ENCODE measurements at regions not wholly inside any gene's neighbourhood (a gene's known extent, or its start where the extent isn't known, plus 50 kb on each side); places are given as distances from the start of the nearest gene placed in this dataset.
A peak's percentile ranks its signal among the peaks of the same experiment; 100 is the strongest.
"Not testable (repeated sequence)": the region's sequence is repeated elsewhere in the genome, so short reads cannot be mapped to it uniquely, and the experiment has no call there.

GRCh38 chr6:4659719-4660118 is 116.5 kb upstream of the CDYL start:
- not testable (repeated sequence) for DNase-seq; H3K9me3 Mint-ChIP-seq; H3K4me1 Mint-ChIP-seq (ENCODE audit: low read depth); H3K27ac Mint-ChIP-seq; H3K36me3 Mint-ChIP-seq (ENCODE audit: insufficient read depth in 2 of 2); ATAC-seq (replicated peaks in 1 of 2); H3K4me3 Mint-ChIP-seq
- peaks cover 30% of the 10 kb centered on the region for H3K27me3 Mint-ChIP-seq (ENCODE audit: low read depth)

GRCh38 chr6:4658486-4658885 is 117.7 kb upstream of the CDYL start:
- H3K9me3 Mint-ChIP-seq = no peaks in the 10 kb centered on the region

GRCh38 chr6:4656106-4656505 is 120.1 kb upstream of the CDYL start:
- H3K36me3 Mint-ChIP-seq (ENCODE audit: insufficient read depth in 2 of 2) = no peaks in the 10 kb centered on the region

More at GRCh38 chr6:4658486-4658885, 117.7 kb upstream of the CDYL start:
- no peaks in the 10 kb centered on the region for H3K4me1 Mint-ChIP-seq (ENCODE audit: low read depth)
- no peaks in the 10 kb centered on the region for H3K36me3 Mint-ChIP-seq (ENCODE audit: insufficient read depth in 2 of 2)
- no peak overlapping the region for H3K4me3 Mint-ChIP-seq
- H3K27ac Mint-ChIP-seq = no peak overlapping the region
- H3K27me3 Mint-ChIP-seq (ENCODE audit: low read depth) = peaks cover 34% of the 10 kb centered on the region
- no peak for ATAC-seq (replicated peaks in 1 of 2)
- DNase-seq = no peak

GRCh38 chr6:4655196-4656025 is 120.8 kb upstream of the CDYL start:
- no peak for ATAC-seq (replicated peaks in 1 of 2)
- DNase-seq = no peak
- H3K27me3 Mint-ChIP-seq (ENCODE audit: low read depth) = peaks cover 46% of the 10 kb centered on the region
- H3K27ac Mint-ChIP-seq = no peak overlapping the region
- peaks cover 0 to 2% of the 10 kb centered on the region in 2 donors for H3K9me3 Mint-ChIP-seq
- H3K4me3 Mint-ChIP-seq = no peak overlapping the region
- H3K4me1 Mint-ChIP-seq (ENCODE audit: low read depth) = no peaks in the 10 kb centered on the region
- no peaks in the 10 kb centered on the region for H3K36me3 Mint-ChIP-seq (ENCODE audit: insufficient read depth in 2 of 2)

More at GRCh38 chr6:4656106-4656505, 120.1 kb upstream of the CDYL start:
- H3K4me3 Mint-ChIP-seq = no peak overlapping the region
- H3K9me3 Mint-ChIP-seq = peaks cover 0 to 2% of the 10 kb centered on the region in 2 donors
- no peak for ATAC-seq (replicated peaks in 1 of 2)
- no peak for DNase-seq
- H3K27me3 Mint-ChIP-seq (ENCODE audit: low read depth) = peaks cover 41% of the 10 kb centered on the region
- H3K27ac Mint-ChIP-seq = no peak overlapping the region
- H3K4me1 Mint-ChIP-seq (ENCODE audit: low read depth) = no peaks in the 10 kb centered on the region

GRCh38 chr6:4653141-4653540 is 123.1 kb upstream of the CDYL start:
- ATAC-seq (replicated peaks in 1 of 2) = no peak
- no peaks in the 10 kb centered on the region for H3K36me3 Mint-ChIP-seq (ENCODE audit: insufficient read depth in 2 of 2)
- H3K27ac Mint-ChIP-seq = no peak overlapping the region
- no peak overlapping the region for H3K4me3 Mint-ChIP-seq
- no peaks in the 10 kb centered on the region for H3K4me1 Mint-ChIP-seq (ENCODE audit: low read depth)
- H3K27me3 Mint-ChIP-seq (ENCODE audit: low read depth) = peaks cover 49% of the 10 kb centered on the region
- no peak for DNase-seq
- H3K9me3 Mint-ChIP-seq = peaks cover 0 to 2% of the 10 kb centered on the region in 2 donors

- H3K36me3 Mint-ChIP-seq (ENCODE audit: insufficient read depth in 2 of 2) = no peaks in the 10 kb centered on the region
- peaks cover 50% of the 10 kb centered on the region for H3K27me3 Mint-ChIP-seq (ENCODE audit: low read depth)
- peaks cover 9% of the 10 kb centered on the region for H3K4me1 Mint-ChIP-seq (ENCODE audit: low read depth)
- no peak overlapping the region for H3K27ac Mint-ChIP-seq
- H3K9me3 Mint-ChIP-seq = peaks cover 0 to 2% of the 10 kb centered on the region in 2 donors
- ATAC-seq (replicated peaks in 1 of 2) = no peak
- H3K4me3 Mint-ChIP-seq = no peak overlapping the region
- DNase-seq = no peak
Observed at GRCh38 chr6:4651831-4652467, 124.3 kb upstream of the CDYL start.

GRCh38 chr6:4649728-4650127 is 126.5 kb upstream of the CDYL start:
- DNase-seq (no peak), ATAC-seq (replicated peaks in 1 of 2) (no peak)
- Mint-ChIP-seq H3K4me1 (ENCODE audit: low read depth) (peaks cover 10% of the 10 kb centered on the region), H3K4me3 (no peak overlapping the region), H3K9me3 (peaks cover 0 to 2% of the 10 kb centered on the region in 2 donors), H3K27me3 (ENCODE audit: low read depth) (peaks cover 38% of the 10 kb centered on the region), H3K36me3 (ENCODE audit: insufficient read depth in 2 of 2) (no peaks in the 10 kb centered on the region), H3K27ac (no peak overlapping the region)

GRCh38 chr6:4647414-4648365 is 128.5 kb upstream of the CDYL start:
- H3K36me3 Mint-ChIP-seq (ENCODE audit: insufficient read depth in 2 of 2) = no peaks in the 10 kb centered on the region
- DNase-seq (peak; percentile 17 to 19), ATAC-seq (replicated peaks in 1 of 2) (peak; percentile 31 to 51)
- H3K27me3 Mint-ChIP-seq (ENCODE audit: low read depth) = peaks cover 41% of the 10 kb centered on the region
- H3K27ac Mint-ChIP-seq = no peak overlapping the region
- H3K9me3 Mint-ChIP-seq = peaks cover 0 to 2% of the 10 kb centered on the region in 2 donors
- peak overlapping the region; percentile 74 to 83 for H3K4me3 Mint-ChIP-seq
- H3K4me1 Mint-ChIP-seq (ENCODE audit: low read depth) = peaks cover 10% of the 10 kb centered on the region

- no peak overlapping the region for H3K27ac Mint-ChIP-seq
- ATAC-seq (replicated peaks in 1 of 2) = no peak
- DNase-seq = no peak
- no peaks in the 10 kb centered on the region for H3K36me3 Mint-ChIP-seq (ENCODE audit: insufficient read depth in 2 of 2)
- H3K4me3 Mint-ChIP-seq = no peak overlapping the region
- H3K27me3 Mint-ChIP-seq (ENCODE audit: low read depth) = peaks cover 42% of the 10 kb centered on the region
- no peaks in the 10 kb centered on the region for H3K9me3 Mint-ChIP-seq
- H3K4me1 Mint-ChIP-seq (ENCODE audit: low read depth) = peaks cover 10% of the 10 kb centered on the region
Observed at GRCh38 chr6:4645713-4646360, 130.4 kb upstream of the CDYL start.

GRCh38 chr6:4644996-4645395 is 131.2 kb upstream of the CDYL start:
- Mint-ChIP-seq H3K36me3 (ENCODE audit: insufficient read depth in 2 of 2) (peaks cover 0 to 2% of the 10 kb centered on the region in 2 donors), H3K4me3 (no peak overlapping the region), H3K4me1 (ENCODE audit: low read depth) (peaks cover 10% of the 10 kb centered on the region), H3K27me3 (ENCODE audit: low read depth) (peaks cover 45% of the 10 kb centered on the region), H3K9me3 (no peaks in the 10 kb centered on the region), H3K27ac (no peak overlapping the region)
- ATAC-seq (replicated peaks in 1 of 2) = no peak
- DNase-seq = no peak

GRCh38 chr6:4641461-4641860 is 134.7 kb upstream of the CDYL start:
- Mint-ChIP-seq H3K27me3 (ENCODE audit: low read depth) (peaks cover 38% of the 10 kb centered on the region), H3K9me3 (peaks cover 6 to 7% of the 10 kb centered on the region in 2 donors), H3K4me3 (no peak overlapping the region), H3K36me3 (ENCODE audit: insufficient read depth in 2 of 2) (peaks cover 14 to 16% of the 10 kb centered on the region in 2 donors), H3K27ac (no peak overlapping the region), H3K4me1 (ENCODE audit: low read depth) (peaks cover 26% of the 10 kb centered on the region)
- ATAC-seq (replicated peaks in 1 of 2) = no peak
- DNase-seq = peak; percentile 15 to 19

- H3K9me3 Mint-ChIP-seq = peaks cover 7 to 8% of the 10 kb centered on the region in 2 donors
- ATAC-seq (replicated peaks in 1 of 2) (no peak), DNase-seq (no peak)
- H3K4me3 Mint-ChIP-seq = no peak overlapping the region
- H3K4me1 Mint-ChIP-seq (ENCODE audit: low read depth) = peaks cover 26% of the 10 kb centered on the region
- H3K36me3 Mint-ChIP-seq (ENCODE audit: insufficient read depth in 2 of 2) = peaks cover 14 to 18% of the 10 kb centered on the region in 2 donors
- H3K27me3 Mint-ChIP-seq (ENCODE audit: low read depth) = peaks cover 38% of the 10 kb centered on the region
- no peak overlapping the region for H3K27ac Mint-ChIP-seq
Observed at GRCh38 chr6:4640139-4640538, 136.1 kb upstream of the CDYL start.

Measured in activated T-cell treated with anti-CD3 and anti-CD28 coated beads, Interleukin-2, amount 50 U/mL, for 72 hours (primary cell).